H1 (cell line): ENCODE measurements at regions not wholly inside any gene's neighbourhood (a gene's known extent, or its start where the extent isn't known, plus 50 kb on each side); places are given as distances from the start of the nearest gene placed in this dataset.

Experiments
- CTCF ChIA-PET: fragments of 300-600 bp; sonication (Branson Sonifier 250); formaldehyde crosslinking; loops from one replicate; lab custom pipeline; 2021; ENCODE audit not compliant: partially characterized antibody; lab: Charles Lee
- POLR2A ChIA-PET: fragments of 300-600 bp; sonication (Branson Sonifier 250); formaldehyde crosslinking; loops from one replicate; lab custom pipeline; 2021; ENCODE audit warnings: inconsistent platforms; ENCODE audit not compliant: partially characterized antibody; lab: Charles Lee
- DNase-seq, 2 experiments: peaks; one replicate each; pipeline versions ENCODE4 v3.0.0 to v3.0.0-alpha.2; 2010 to 2022; ENCODE audit warnings: low spot score in 2 of 2, low read depth in 1 of 2, mixed read lengths in 1 of 2
- FAIRE-seq: peaks from 2 replicates; lab custom pipeline; 2011; peaks lifted over from hg19 to GRCh38; lab: Jason Lieb, UNC
- H2AFZ ChIP-seq: 2 replicates; pipeline ENCODE4 v1.8.1; 2012; ENCODE audit warnings: low read length, inconsistent platforms
- H2AK5ac ChIP-seq: 2 replicates; pipeline ENCODE4 v1.6.1; 2013; ENCODE audit warnings: low read depth, low read length
- H2BK120ac ChIP-seq: replicated peaks from 2 replicates; pipeline ENCODE3; 2013; ENCODE audit warnings: low read depth, low read length, inconsistent platforms
- H2BK12ac ChIP-seq: 2 replicates; pipeline ENCODE4 v1.6.1; 2013; ENCODE audit warnings: low read depth, low read length
- H2BK15ac ChIP-seq: 2 replicates; pipeline ENCODE4 v1.6.1; 2013; ENCODE audit warnings: low read length
- H2BK20ac ChIP-seq: 2 replicates; pipeline ENCODE4 v1.6.1; 2013; ENCODE audit warnings: low read length
- H2BK5ac ChIP-seq: 2 replicates; pipeline ENCODE4 v1.6.1; 2013; ENCODE audit warnings: low read depth, low read length
- H3K14ac ChIP-seq: 2 replicates; pipeline ENCODE4 v1.6.1; 2013; ENCODE audit warnings: inconsistent platforms; ENCODE audit not compliant: insufficient read length
- H3K18ac ChIP-seq: 2 replicates; pipeline ENCODE4 v1.6.1; 2013; ENCODE audit warnings: low read length; ENCODE audit errors: extremely low read depth
- H3K23ac ChIP-seq: 2 replicates; pipeline ENCODE4 v1.6.1; 2013; ENCODE audit warnings: inconsistent platforms; ENCODE audit not compliant: insufficient read length
- H3K23me2 ChIP-seq: 2 replicates; pipeline ENCODE4 v1.6.1; 2013; ENCODE audit warnings: low read depth, low read length
- H3K27ac ChIP-seq: 2 replicates; pipeline ENCODE4 v1.6.1; 2011; ENCODE audit warnings: low read depth, low read length, inconsistent platforms
- H3K27me3 ChIP-seq, 4 experiments: replicated peaks in 1 of 4; 1 replicate in 1 of 4; 2 replicates in 3 of 4; pipeline versions ENCODE4 v1.6.1 to v1.8.1; 2011 to 2013; ENCODE audit warnings: low read length in 3 of 4, mild to moderate bottlenecking in 3 of 4, inconsistent platforms in 2 of 4, mixed read lengths in 2 of 4, moderate library complexity in 1 of 4; ENCODE audit not compliant: control insufficient read depth in 3 of 4, insufficient read depth in 3 of 4; ENCODE audit errors: extremely low read depth in 1 of 4
- H3K36me3 ChIP-seq, 4 experiments: 2 replicates each; pipeline versions ENCODE4 v1.6.1 to v1.8.1; 2011 to 2013; ENCODE audit warnings: mild to moderate bottlenecking in 4 of 4, low read length in 3 of 4, moderate library complexity in 2 of 4, control low read depth in 1 of 4, inconsistent platforms in 1 of 4; ENCODE audit not compliant: insufficient read depth in 4 of 4, control insufficient read depth in 2 of 4
- H3K4ac ChIP-seq: replicated peaks from 2 replicates; pipeline ENCODE3; 2013; ENCODE audit warnings: low read length, low read depth, mixed read lengths, inconsistent platforms; ENCODE audit not compliant: insufficient read length
- H3K4me1 ChIP-seq, 4 experiments: replicated peaks in 1 of 4; 1 replicate in 1 of 4; 2 replicates in 3 of 4; pipeline versions ENCODE4 v1.6.1 to v1.8.1; 2011 to 2013; ENCODE audit warnings: low read length in 3 of 4, inconsistent platforms in 2 of 4, mixed read lengths in 1 of 4; ENCODE audit not compliant: insufficient read depth in 4 of 4, control insufficient read depth in 3 of 4
- H3K4me2 ChIP-seq, 2 experiments: 2 replicates each; pipeline versions ENCODE4 v1.6.1 to v1.8.1; 2011 to 2013; ENCODE audit warnings: low read depth in 2 of 2, low read length in 2 of 2, control low read depth in 1 of 2, inconsistent platforms in 1 of 2, mild to moderate bottlenecking in 1 of 2; ENCODE audit not compliant: insufficient read depth in 1 of 2
- H3K4me3 ChIP-seq, 4 experiments: fragments of 200-600, 300-600 bp in 1 of 4; sonication (generic), shearing (Covaris generic), sonication (Bioruptor Twin) in 1 of 4; 2 replicates each; pipeline versions ENCODE4 v1.5.1 to v1.8.1; 2011 to 2016; ENCODE audit warnings: low read length in 4 of 4, low read depth in 3 of 4, control low read depth in 2 of 4, inconsistent platforms in 2 of 4, mild to moderate bottlenecking in 2 of 4, mixed read lengths in 1 of 4, moderate library complexity in 1 of 4; ENCODE audit not compliant: insufficient read depth in 2 of 4; ENCODE audit errors: extremely low read depth in 1 of 4
- H3K56ac ChIP-seq: replicated peaks from 2 replicates; pipeline ENCODE3; 2013; ENCODE audit warnings: low read depth, mild to moderate bottlenecking, mixed read lengths, low read length, inconsistent platforms; ENCODE audit not compliant: insufficient read length
- H3K79me1 ChIP-seq: 2 replicates; pipeline ENCODE4 v1.6.1; 2013; ENCODE audit warnings: low read depth, low read length, control low read depth
- H3K79me2 ChIP-seq, 2 experiments: 2 replicates each; pipeline versions ENCODE4 v1.6.1 to v1.8.1; 2012 to 2013; ENCODE audit warnings: low read length in 2 of 2, mild to moderate bottlenecking in 2 of 2, inconsistent platforms in 1 of 2; ENCODE audit not compliant: insufficient read depth in 2 of 2, control insufficient read depth in 1 of 2
- H3K9ac ChIP-seq, 4 experiments: replicated peaks in 1 of 4; 1 replicate in 1 of 4; 2 replicates in 3 of 4; pipeline versions ENCODE4 v1.6.1 to v1.8.1; 2011 to 2013; ENCODE audit warnings: low read depth in 3 of 4, low read length in 3 of 4, control low read depth in 2 of 4, mild to moderate bottlenecking in 2 of 4, moderate library complexity in 2 of 4, inconsistent platforms in 1 of 4; ENCODE audit errors: extremely low read depth in 1 of 4
- H3K9me3 ChIP-seq, 2 experiments: 2 replicates each; pipeline versions ENCODE4 v1.6.1 to v1.8.1; 2012 to 2013; ENCODE audit warnings: mild to moderate bottlenecking in 2 of 2, moderate library complexity in 2 of 2, control low read depth in 1 of 2, inconsistent platforms in 1 of 2, low read depth in 1 of 2, low read length in 1 of 2, mixed read lengths in 1 of 2; ENCODE audit not compliant: insufficient read depth in 2 of 2
- H4K20me1 ChIP-seq, 2 experiments: replicated peaks in 1 of 2; 2 replicates each; pipeline versions ENCODE3 to v1.8.1; 2011 to 2013; ENCODE audit warnings: inconsistent platforms in 2 of 2, low read length in 2 of 2, mild to moderate bottlenecking in 1 of 2; ENCODE audit not compliant: insufficient read depth in 2 of 2, control insufficient read depth in 1 of 2
- H4K5ac ChIP-seq: 2 replicates; pipeline ENCODE4 v1.6.1; 2013; ENCODE audit warnings: low read length, low read depth, mixed read lengths, inconsistent platforms; ENCODE audit not compliant: insufficient read length
- H4K8ac ChIP-seq: 2 replicates; pipeline ENCODE4 v1.8.0; 2013; ENCODE audit warnings: mild to moderate bottlenecking, moderate library complexity, low read length, inconsistent platforms; ENCODE audit not compliant: insufficient read depth; ENCODE audit errors: extremely low read depth
- H4K91ac ChIP-seq: replicated peaks from 2 replicates; pipeline ENCODE3; 2013; ENCODE audit warnings: low read length, mixed read lengths, inconsistent platforms; ENCODE audit not compliant: insufficient read length
- BCL11A ChIP-seq, 2 experiments: IDR thresholded peaks; one replicate each; pipeline ENCODE4 v1.6.1; 2011; ENCODE audit warnings: low read depth in 2 of 2, low read length in 2 of 2, mild to moderate bottlenecking in 2 of 2
- EZH2 ChIP-seq: fragments of 200-600 bp; sonication (generic); IDR thresholded peaks from 2 replicates; pipeline ENCODE4 v1.7.1; 2012; ENCODE audit warnings: low read depth, mild to moderate bottlenecking, moderate library complexity, low read length, inconsistent platforms; ENCODE audit not compliant: severe bottlenecking
- NANOG ChIP-seq: IDR thresholded peaks from 2 replicates; pipeline ENCODE4 v1.6.1; 2011; ENCODE audit warnings: low read length, low read depth, mild to moderate bottlenecking, inconsistent platforms; ENCODE audit not compliant: insufficient read depth, poor library complexity, severe bottlenecking
- NRF1 ChIP-seq: IDR thresholded peaks from 2 replicates; pipeline ENCODE4 v1.6.1; 2011; ENCODE audit warnings: mild to moderate bottlenecking, low read depth, low read length, improper control_type of control experiment
- RNF2 ChIP-seq: fragments of 200-900, 300-1000 bp; sonication (generic); IDR thresholded peaks from 2 replicates; pipeline ENCODE4 v1.7.1; 2016; ENCODE audit warnings: borderline replicate concordance, low read depth, mild to moderate bottlenecking, antibody characterized with exemption, low read length; ENCODE audit not compliant: poor library complexity, severe bottlenecking; ENCODE audit errors: missing control alignments
- RXRA ChIP-seq: IDR thresholded peaks from 2 replicates; pipeline ENCODE4 v1.6.1; 2011; ENCODE audit warnings: low read depth, mild to moderate bottlenecking, low read length, moderate library complexity; ENCODE audit not compliant: insufficient read depth
- SAP30 ChIP-seq: fragments of 300-600 bp; sonication (generic); IDR thresholded peaks from 2 replicates; pipeline ENCODE4 v1.7.1; 2012; ENCODE audit warnings: low read length, moderate library complexity, mild to moderate bottlenecking, inconsistent platforms; ENCODE audit not compliant: insufficient read depth, insufficient replicate concordance
- SIN3A ChIP-seq, 2 experiments: IDR thresholded peaks in 1 of 2; conservative IDR thresholded peaks in 1 of 2; 2 replicates each; pipeline ENCODE4 v1.6.1; 2011 to 2012; ENCODE audit warnings: low read length in 2 of 2, improper control_type of control experiment in 1 of 2, low read depth in 1 of 2, mild to moderate bottlenecking in 1 of 2
- SP1 ChIP-seq: IDR thresholded peaks from 2 replicates; pipeline ENCODE4 v1.6.1; 2011; ENCODE audit warnings: low read depth, low read length
- WGBS, 2 experiments: shearing (Covaris generic) in 1 of 2; methylation state at CpG; one replicate each; pipeline versions ENCODE4 v1.1.6 to v1.1.7; 2013 to 2015; ENCODE audit warnings: low lambda C conversion rate in 2 of 2, mixed read lengths in 2 of 2, inconsistent platforms in 1 of 2, low coverage in 1 of 2, missing lambda C conversion rate in 1 of 2; ENCODE audit not compliant: insufficient replicate concordance in 2 of 2, insufficient coverage in 1 of 2, insufficient read length in 1 of 2; ENCODE audit errors: extremely low coverage in 1 of 2, missing lambda C conversion rate in 1 of 2; 5-methylcytosine and 5-hydroxymethylcytosine counted together
- TF ChIP-seq, protein P1 (sequence below): IDR thresholded peaks from 2 replicates; pipeline ENCODE4 v1.6.1; 2012; ENCODE audit warnings: inconsistent platforms

GRCh38 chr1:195748969-195749368, 859.3 kb downstream of the KCNT2 start:
- H3K9ac ChIP-seq: no peak overlapping the region
- no peak overlapping the region for H2BK15ac ChIP-seq
- no peak overlapping the region for H2BK20ac ChIP-seq
- H4K91ac ChIP-seq: no peak overlapping the region
- no peak overlapping the region for H3K56ac ChIP-seq
- ChIA-PET POLR2A (no interaction called here), CTCF (no interaction called here)
- no peaks in the 10 kb centered on the region for H3K79me2 ChIP-seq
- no peaks in the 10 kb centered on the region for H3K27me3 ChIP-seq
- H3K23ac ChIP-seq: no peak overlapping the region
- no peak for DNase-seq
- H3K4me1 ChIP-seq: no peaks in the 10 kb centered on the region; a peak in 1 of 7 replicates
- H4K20me1 ChIP-seq: no peaks in the 10 kb centered on the region
- no peak overlapping the region for H4K8ac ChIP-seq
- no peak overlapping the region for H4K5ac ChIP-seq
- H2BK120ac ChIP-seq: no peak overlapping the region
- H3K36me3 ChIP-seq: no peaks in the 10 kb centered on the region
- no peaks in the 10 kb centered on the region for H3K9me3 ChIP-seq
- no peak overlapping the region for H3K14ac ChIP-seq
- no peak overlapping the region for H3K27ac ChIP-seq
- no peak overlapping the region for H2AFZ ChIP-seq
- no peak overlapping the region for H3K18ac ChIP-seq
- 84% methylated on average over 1 of the region's 1 CpG; no CpG with 5 or more reads in 1 of the 2 experiments for WGBS, 2 experiments
- no peak for FAIRE-seq
- no peak overlapping the region for H2BK5ac ChIP-seq
- no peak overlapping the region for H2BK12ac ChIP-seq
- no peak overlapping the region for H2AK5ac ChIP-seq
- H3K4ac ChIP-seq: no peak overlapping the region
- H3K4me2 ChIP-seq: no peak overlapping the region
- H3K23me2 ChIP-seq: no peaks in the 10 kb centered on the region
- no peaks in the 10 kb centered on the region for H3K79me1 ChIP-seq
- no peak overlapping the region for H3K4me3 ChIP-seq
- TF ChIP-seq RNF2: no peak
- TF ChIP-seq, protein P1, sequence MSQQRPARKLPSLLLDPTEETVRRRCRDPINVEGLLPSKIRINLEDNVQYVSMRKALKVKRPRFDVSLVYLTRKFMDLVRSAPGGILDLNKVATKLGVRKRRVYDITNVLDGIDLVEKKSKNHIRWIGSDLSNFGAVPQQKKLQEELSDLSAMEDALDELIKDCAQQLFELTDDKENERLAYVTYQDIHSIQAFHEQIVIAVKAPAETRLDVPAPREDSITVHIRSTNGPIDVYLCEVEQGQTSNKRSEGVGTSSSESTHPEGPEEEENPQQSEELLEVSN: no peak
- no peak for TF ChIP-seq RXRA
- no peak for TF ChIP-seq NANOG
- TF ChIP-seq SIN3A (conservative IDR thresholded peaks at IDR 0.05 in 1 of 2, IDR thresholded peaks at IDR 0.05 in 1 of 2; ENCODE audit: low read depth in 1 of 2, low read length in 2 of 2): no peak
- TF ChIP-seq EZH2: no peak
- no peak for TF ChIP-seq BCL11A (IDR thresholded peaks at IDR 0.05; ENCODE audit: low read depth in 2 of 2, low read length in 2 of 2)
- TF ChIP-seq NRF1: no peak
- TF ChIP-seq SP1: no peak
- no peak for TF ChIP-seq SAP30
